H1 (cell line): ENCODE measurements at regions not wholly inside any gene's neighbourhood (a gene's known extent, or its start where the extent isn't known, plus 50 kb on each side); places are given as distances from the start of the nearest gene placed in this dataset.

Source experiments
- CTCF ChIA-PET: fragments of 300-600 bp; sonication (Branson Sonifier 250); formaldehyde crosslinking; loops from one replicate; lab custom pipeline; 2021; ENCODE audit not compliant: partially characterized antibody; lab: Charles Lee
- POLR2A ChIA-PET: fragments of 300-600 bp; sonication (Branson Sonifier 250); formaldehyde crosslinking; loops from one replicate; lab custom pipeline; 2021; ENCODE audit warnings: inconsistent platforms; ENCODE audit not compliant: partially characterized antibody; lab: Charles Lee
- DNase-seq, 2 experiments: peaks; one replicate each; pipeline versions ENCODE4 v3.0.0 to v3.0.0-alpha.2; 2010 to 2022; ENCODE audit warnings: low spot score in 2 of 2, low read depth in 1 of 2, mixed read lengths in 1 of 2
- FAIRE-seq: peaks from 2 replicates; lab custom pipeline; 2011; peaks lifted over from hg19 to GRCh38; lab: Jason Lieb, UNC
- H2AFZ ChIP-seq: 2 replicates; pipeline ENCODE4 v1.8.1; 2012; ENCODE audit warnings: low read length, inconsistent platforms
- H2AK5ac ChIP-seq: 2 replicates; pipeline ENCODE4 v1.6.1; 2013; ENCODE audit warnings: low read depth, low read length
- H2BK120ac ChIP-seq: replicated peaks from 2 replicates; pipeline ENCODE3; 2013; ENCODE audit warnings: low read depth, low read length, inconsistent platforms
- H2BK12ac ChIP-seq: 2 replicates; pipeline ENCODE4 v1.6.1; 2013; ENCODE audit warnings: low read depth, low read length
- H2BK15ac ChIP-seq: 2 replicates; pipeline ENCODE4 v1.6.1; 2013; ENCODE audit warnings: low read length
- H2BK20ac ChIP-seq: 2 replicates; pipeline ENCODE4 v1.6.1; 2013; ENCODE audit warnings: low read length
- H2BK5ac ChIP-seq: 2 replicates; pipeline ENCODE4 v1.6.1; 2013; ENCODE audit warnings: low read depth, low read length
- H3K14ac ChIP-seq: 2 replicates; pipeline ENCODE4 v1.6.1; 2013; ENCODE audit warnings: inconsistent platforms; ENCODE audit not compliant: insufficient read length
- H3K18ac ChIP-seq: 2 replicates; pipeline ENCODE4 v1.6.1; 2013; ENCODE audit warnings: low read length; ENCODE audit errors: extremely low read depth
- H3K23ac ChIP-seq: 2 replicates; pipeline ENCODE4 v1.6.1; 2013; ENCODE audit warnings: inconsistent platforms; ENCODE audit not compliant: insufficient read length
- H3K23me2 ChIP-seq: 2 replicates; pipeline ENCODE4 v1.6.1; 2013; ENCODE audit warnings: low read depth, low read length
- H3K27ac ChIP-seq: 2 replicates; pipeline ENCODE4 v1.6.1; 2011; ENCODE audit warnings: low read depth, low read length, inconsistent platforms
- H3K27me3 ChIP-seq, 4 experiments: replicated peaks in 1 of 4; 1 replicate in 1 of 4; 2 replicates in 3 of 4; pipeline versions ENCODE4 v1.6.1 to v1.8.1; 2011 to 2013; ENCODE audit warnings: low read length in 3 of 4, mild to moderate bottlenecking in 3 of 4, inconsistent platforms in 2 of 4, mixed read lengths in 2 of 4, moderate library complexity in 1 of 4; ENCODE audit not compliant: control insufficient read depth in 3 of 4, insufficient read depth in 3 of 4; ENCODE audit errors: extremely low read depth in 1 of 4
- H3K36me3 ChIP-seq, 4 experiments: 2 replicates each; pipeline versions ENCODE4 v1.6.1 to v1.8.1; 2011 to 2013; ENCODE audit warnings: mild to moderate bottlenecking in 4 of 4, low read length in 3 of 4, moderate library complexity in 2 of 4, control low read depth in 1 of 4, inconsistent platforms in 1 of 4; ENCODE audit not compliant: insufficient read depth in 4 of 4, control insufficient read depth in 2 of 4
- H3K4ac ChIP-seq: replicated peaks from 2 replicates; pipeline ENCODE3; 2013; ENCODE audit warnings: low read length, low read depth, mixed read lengths, inconsistent platforms; ENCODE audit not compliant: insufficient read length
- H3K4me1 ChIP-seq, 4 experiments: replicated peaks in 1 of 4; 1 replicate in 1 of 4; 2 replicates in 3 of 4; pipeline versions ENCODE4 v1.6.1 to v1.8.1; 2011 to 2013; ENCODE audit warnings: low read length in 3 of 4, inconsistent platforms in 2 of 4, mixed read lengths in 1 of 4; ENCODE audit not compliant: insufficient read depth in 4 of 4, control insufficient read depth in 3 of 4
- H3K4me2 ChIP-seq, 2 experiments: 2 replicates each; pipeline versions ENCODE4 v1.6.1 to v1.8.1; 2011 to 2013; ENCODE audit warnings: low read depth in 2 of 2, low read length in 2 of 2, control low read depth in 1 of 2, inconsistent platforms in 1 of 2, mild to moderate bottlenecking in 1 of 2; ENCODE audit not compliant: insufficient read depth in 1 of 2
- H3K4me3 ChIP-seq, 4 experiments: fragments of 200-600, 300-600 bp in 1 of 4; sonication (generic), shearing (Covaris generic), sonication (Bioruptor Twin) in 1 of 4; 2 replicates each; pipeline versions ENCODE4 v1.5.1 to v1.8.1; 2011 to 2016; ENCODE audit warnings: low read length in 4 of 4, low read depth in 3 of 4, control low read depth in 2 of 4, inconsistent platforms in 2 of 4, mild to moderate bottlenecking in 2 of 4, mixed read lengths in 1 of 4, moderate library complexity in 1 of 4; ENCODE audit not compliant: insufficient read depth in 2 of 4; ENCODE audit errors: extremely low read depth in 1 of 4
- H3K56ac ChIP-seq: replicated peaks from 2 replicates; pipeline ENCODE3; 2013; ENCODE audit warnings: low read depth, mild to moderate bottlenecking, mixed read lengths, low read length, inconsistent platforms; ENCODE audit not compliant: insufficient read length
- H3K79me1 ChIP-seq: 2 replicates; pipeline ENCODE4 v1.6.1; 2013; ENCODE audit warnings: low read depth, low read length, control low read depth
- H3K79me2 ChIP-seq, 2 experiments: 2 replicates each; pipeline versions ENCODE4 v1.6.1 to v1.8.1; 2012 to 2013; ENCODE audit warnings: low read length in 2 of 2, mild to moderate bottlenecking in 2 of 2, inconsistent platforms in 1 of 2; ENCODE audit not compliant: insufficient read depth in 2 of 2, control insufficient read depth in 1 of 2
- H3K9ac ChIP-seq, 4 experiments: replicated peaks in 1 of 4; 1 replicate in 1 of 4; 2 replicates in 3 of 4; pipeline versions ENCODE4 v1.6.1 to v1.8.1; 2011 to 2013; ENCODE audit warnings: low read depth in 3 of 4, low read length in 3 of 4, control low read depth in 2 of 4, mild to moderate bottlenecking in 2 of 4, moderate library complexity in 2 of 4, inconsistent platforms in 1 of 4; ENCODE audit errors: extremely low read depth in 1 of 4
- H3K9me3 ChIP-seq, 2 experiments: 2 replicates each; pipeline versions ENCODE4 v1.6.1 to v1.8.1; 2012 to 2013; ENCODE audit warnings: mild to moderate bottlenecking in 2 of 2, moderate library complexity in 2 of 2, control low read depth in 1 of 2, inconsistent platforms in 1 of 2, low read depth in 1 of 2, low read length in 1 of 2, mixed read lengths in 1 of 2; ENCODE audit not compliant: insufficient read depth in 2 of 2
- H4K20me1 ChIP-seq, 2 experiments: replicated peaks in 1 of 2; 2 replicates each; pipeline versions ENCODE3 to v1.8.1; 2011 to 2013; ENCODE audit warnings: inconsistent platforms in 2 of 2, low read length in 2 of 2, mild to moderate bottlenecking in 1 of 2; ENCODE audit not compliant: insufficient read depth in 2 of 2, control insufficient read depth in 1 of 2
- H4K5ac ChIP-seq: 2 replicates; pipeline ENCODE4 v1.6.1; 2013; ENCODE audit warnings: low read length, low read depth, mixed read lengths, inconsistent platforms; ENCODE audit not compliant: insufficient read length
- H4K8ac ChIP-seq: 2 replicates; pipeline ENCODE4 v1.8.0; 2013; ENCODE audit warnings: mild to moderate bottlenecking, moderate library complexity, low read length, inconsistent platforms; ENCODE audit not compliant: insufficient read depth; ENCODE audit errors: extremely low read depth
- H4K91ac ChIP-seq: replicated peaks from 2 replicates; pipeline ENCODE3; 2013; ENCODE audit warnings: low read length, mixed read lengths, inconsistent platforms; ENCODE audit not compliant: insufficient read length
- NRF1 ChIP-seq: IDR thresholded peaks from 2 replicates; pipeline ENCODE4 v1.6.1; 2011; ENCODE audit warnings: mild to moderate bottlenecking, low read depth, low read length, improper control_type of control experiment
- SUZ12 ChIP-seq: fragments of 200-600 bp; sonication (generic); IDR thresholded peaks from 2 replicates; pipeline ENCODE4 v1.6.1; 2012; ENCODE audit warnings: mild to moderate bottlenecking, inconsistent platforms, low read length, moderate library complexity, mixed read lengths
- TBP ChIP-seq: IDR thresholded peaks from 2 replicates; pipeline ENCODE4 v1.6.1; 2011; ENCODE audit warnings: low read depth, low read length, improper control_type of control experiment
- ZNF274 ChIP-seq: IDR thresholded peaks from 2 replicates; pipeline ENCODE4 v1.7.0; 2012; ENCODE audit warnings: low read length, borderline replicate concordance; ENCODE audit errors: extremely low read depth
- WGBS, 2 experiments: shearing (Covaris generic) in 1 of 2; methylation state at CpG; one replicate each; pipeline versions ENCODE4 v1.1.6 to v1.1.7; 2013 to 2015; ENCODE audit warnings: low lambda C conversion rate in 2 of 2, mixed read lengths in 2 of 2, inconsistent platforms in 1 of 2, low coverage in 1 of 2, missing lambda C conversion rate in 1 of 2; ENCODE audit not compliant: insufficient replicate concordance in 2 of 2, insufficient coverage in 1 of 2, insufficient read length in 1 of 2; ENCODE audit errors: extremely low coverage in 1 of 2, missing lambda C conversion rate in 1 of 2; 5-methylcytosine and 5-hydroxymethylcytosine counted together

- no peak for DNase-seq
- no peak overlapping the region for H2BK120ac ChIP-seq
- no peaks in the 10 kb centered on the region for H3K4me1 ChIP-seq
- FAIRE-seq = no peak
- H2BK12ac ChIP-seq = no peak overlapping the region
- H4K8ac ChIP-seq = no peak overlapping the region
- peaks cover 0 to 8% of the 10 kb centered on the region in 2 experiments; a peak in 2 of 4 replicates for H3K9me3 ChIP-seq
- H3K79me2 ChIP-seq = no peaks in the 10 kb centered on the region
- TF ChIP-seq SUZ12 (no peak), TBP (no peak), NRF1 (no peak), ZNF274 (no peak)
- no peak overlapping the region for H2BK20ac ChIP-seq
- H4K20me1 ChIP-seq = no peaks in the 10 kb centered on the region
- no peak overlapping the region for H4K5ac ChIP-seq
- H2BK15ac ChIP-seq = no peak overlapping the region
- no peaks in the 10 kb centered on the region for H3K79me1 ChIP-seq
- H3K27ac ChIP-seq = no peak overlapping the region
- no peak overlapping the region for H3K9ac ChIP-seq
- H2BK5ac ChIP-seq = no peak overlapping the region
- no peak overlapping the region for H2AK5ac ChIP-seq
- no peak overlapping the region for H3K56ac ChIP-seq
- no peak overlapping the region for H3K4ac ChIP-seq
- no peaks in the 10 kb centered on the region for H3K27me3 ChIP-seq
- POLR2A ChIA-PET = no interaction called here
- H3K4me2 ChIP-seq = no peak overlapping the region
- no peak overlapping the region for H3K14ac ChIP-seq
- CTCF ChIA-PET = no interaction called here
- 88% methylated on average over 1 of the region's 1 CpG; no CpG with 5 or more reads in 1 of the 2 experiments for WGBS, 2 experiments
- H3K23ac ChIP-seq = no peak overlapping the region
- H3K23me2 ChIP-seq = no peaks in the 10 kb centered on the region
- no peak overlapping the region for H4K91ac ChIP-seq
- no peak overlapping the region for H2AFZ ChIP-seq
- H3K36me3 ChIP-seq = no peaks in the 10 kb centered on the region
- no peak overlapping the region for H3K4me3 ChIP-seq
- H3K18ac ChIP-seq = no peak overlapping the region
These were observed 317.0 kb upstream of the GCFC2 start for GRCh38 chr2:76027761-76028160.
